HEK293 (cell line): ENCODE measurements at regions not wholly inside any gene's neighbourhood (a gene's known extent, or its start where the extent isn't known, plus 50 kb on each side); places are given as distances from the start of the nearest gene placed in this dataset.

ENCODE experiments used
- ZNF140 ChIP-seq: fragments of 450-650 bp; formaldehyde crosslinking; IDR thresholded peaks from 2 replicates; pipeline ENCODE4 v1.5.1; 2016; ENCODE audit warnings: missing biosample characterization, missing genetic modification characterization
- ZNF664 ChIP-seq: fragments of 450-650 bp; formaldehyde crosslinking; IDR thresholded peaks from 2 replicates; pipeline ENCODE4 v1.5.1; 2016; ENCODE audit warnings: missing biosample characterization, missing genetic modification characterization
- TF ChIP-seq, protein P1 (sequence below): fragments of 450-650 bp; formaldehyde crosslinking; IDR thresholded peaks from 2 replicates; pipeline ENCODE4 v1.5.1; 2016; ENCODE audit warnings: missing biosample characterization, missing genetic modification characterization

- TF ChIP-seq, protein P1, sequence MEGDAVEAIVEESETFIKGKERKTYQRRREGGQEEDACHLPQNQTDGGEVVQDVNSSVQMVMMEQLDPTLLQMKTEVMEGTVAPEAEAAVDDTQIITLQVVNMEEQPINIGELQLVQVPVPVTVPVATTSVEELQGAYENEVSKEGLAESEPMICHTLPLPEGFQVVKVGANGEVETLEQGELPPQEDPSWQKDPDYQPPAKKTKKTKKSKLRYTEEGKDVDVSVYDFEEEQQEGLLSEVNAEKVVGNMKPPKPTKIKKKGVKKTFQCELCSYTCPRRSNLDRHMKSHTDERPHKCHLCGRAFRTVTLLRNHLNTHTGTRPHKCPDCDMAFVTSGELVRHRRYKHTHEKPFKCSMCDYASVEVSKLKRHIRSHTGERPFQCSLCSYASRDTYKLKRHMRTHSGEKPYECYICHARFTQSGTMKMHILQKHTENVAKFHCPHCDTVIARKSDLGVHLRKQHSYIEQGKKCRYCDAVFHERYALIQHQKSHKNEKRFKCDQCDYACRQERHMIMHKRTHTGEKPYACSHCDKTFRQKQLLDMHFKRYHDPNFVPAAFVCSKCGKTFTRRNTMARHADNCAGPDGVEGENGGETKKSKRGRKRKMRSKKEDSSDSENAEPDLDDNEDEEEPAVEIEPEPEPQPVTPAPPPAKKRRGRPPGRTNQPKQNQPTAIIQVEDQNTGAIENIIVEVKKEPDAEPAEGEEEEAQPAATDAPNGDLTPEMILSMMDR = no peak
- TF ChIP-seq ZNF664 = no peak
- TF ChIP-seq ZNF140 (tag by site-specific recombination) = no peak
These were observed 87.6 kb downstream of the SUCNR1 start for GRCh38 chr3:151960961-151961580.
